BJ (cell line): ENCODE measurements at regions not wholly inside any gene's neighbourhood (a gene's known extent, or its start where the extent isn't known, plus 50 kb on each side); places are given as distances from the start of the nearest gene placed in this dataset.

Source experiments
- CTCF ChIA-PET: fragments of 350-600 bp; formaldehyde crosslinking; extraction: SDS; loops from one replicate; lab custom pipeline; 2021; ENCODE audit warnings: antibody characterized with exemption, inconsistent platforms; lab: Yijun Ruan, JAX
- POLR2A ChIA-PET: fragments of 300-600 bp; sonication (Branson Sonifier 250); formaldehyde crosslinking; extraction: SDS; loops from one replicate; lab custom pipeline; 2021; ENCODE audit warnings: antibody characterized with exemption; lab: Charles Lee
- DNase-seq: peaks from one replicate; pipeline ENCODE4 v3.0.0-alpha.2; 2011; ENCODE audit warnings: low read depth
- H3K27me3 ChIP-seq: 2 replicates; pipeline ENCODE4 v1.6.0; 2011; ENCODE audit warnings: low read length; ENCODE audit not compliant: control insufficient read depth, insufficient read depth
- H3K36me3 ChIP-seq: 2 replicates; pipeline ENCODE4 v1.5.1; 2011; ENCODE audit warnings: low read length; ENCODE audit not compliant: control insufficient read depth, insufficient read depth
- H3K4me3 ChIP-seq: 2 replicates; pipeline ENCODE4 v1.5.1; 2011; ENCODE audit warnings: low read depth, mild to moderate bottlenecking, control low read depth, low read length
- CTCF ChIP-seq: IDR thresholded peaks from 2 replicates; pipeline ENCODE4 v1.5.1; 2011; ENCODE audit warnings: low read depth, mild to moderate bottlenecking, control low read depth, inconsistent platforms, low read length, moderate library complexity; ENCODE audit not compliant: insufficient read depth

- no peak for DNase-seq
- no peak overlapping the region for H3K4me3 ChIP-seq
- TF ChIP-seq CTCF, result no peak
- CTCF ChIA-PET, result no interaction called here
- no peaks in the 10 kb centered on the region; the same call in 1 of the 2 replicates for H3K27me3 ChIP-seq
- no peaks in the 10 kb centered on the region for H3K36me3 ChIP-seq
- POLR2A ChIA-PET, result no interaction called here
Measured at GRCh38 chr1:42043182-42043581, 110.0 kb upstream of the GUCA2B start.

GRCh38 chr1:42041031-42041430 lies 112.2 kb upstream of the GUCA2B start:
- POLR2A ChIA-PET, result no interaction called here
- no peak for TF ChIP-seq CTCF
- DNase-seq, result no peak
- CTCF ChIA-PET, result no interaction called here
- no peaks in the 10 kb centered on the region; the same call in 1 of the 2 replicates for H3K27me3 ChIP-seq
- no peak overlapping the region for H3K4me3 ChIP-seq
- no peaks in the 10 kb centered on the region for H3K36me3 ChIP-seq

- H3K36me3 ChIP-seq, result no peaks in the 10 kb centered on the region
- ChIA-PET POLR2A (no interaction called here), CTCF (no interaction called here)
- DNase-seq, result no peak
- no peak overlapping the region for H3K4me3 ChIP-seq
- no peaks in the 10 kb centered on the region; the same call in 1 of the 2 replicates for H3K27me3 ChIP-seq
- no peak for TF ChIP-seq CTCF
Measured at GRCh38 chr1:42040159-42040558, 113.1 kb upstream of the GUCA2B start.

GRCh38 chr1:42038261-42038660 lies 114.9 kb upstream of the GUCA2B start:
- Histone ChIP-seq H3K27me3 (no peaks in the 10 kb centered on the region; the same call in 1 of the 2 replicates), H3K36me3 (no peaks in the 10 kb centered on the region), H3K4me3 (no peak overlapping the region)
- POLR2A ChIA-PET, result no interaction called here
- DNase-seq, result no peak
- TF ChIP-seq CTCF, result no peak
- CTCF ChIA-PET, result no interaction called here

- DNase-seq, result no peak
- ChIA-PET CTCF (interaction anchor here (0.6 to 1.0 kb wide), 2 partner anchors 9 to 228 kb away, joined by 3 to 5 read pairs; no protein-coding TSS in a partner anchor), POLR2A (no interaction called here)
- Histone ChIP-seq H3K4me3 (no peak overlapping the region), H3K36me3 (no peaks in the 10 kb centered on the region), H3K27me3 (no peaks in the 10 kb centered on the region; the same call in none of the 2 replicates)
- no peak for TF ChIP-seq CTCF
Measured at GRCh38 chr1:42037586-42037985, 115.6 kb upstream of the GUCA2B start.
